Thoracic aorta (tissue), 2 donors: ENCODE measurements at regions not wholly inside any gene's neighbourhood (a gene's known extent, or its start where the extent isn't known, plus 50 kb on each side); places are given as distances from the start of the nearest gene placed in this dataset.

ENCODE experiments used
- ATAC-seq: fragments of 150-250 bp; one replicate; pipeline ENCODE4 v1.8.0; 2017; ENCODE audit warnings: low read depth; ENCODE audit not compliant: insufficient number of reproducible peaks, low FRiP score
- DNase-seq: peaks from one replicate; pipeline ENCODE4 v3.0.0-alpha.2; 2020; ENCODE audit warnings: low spot score
- H3K27ac ChIP-seq, 2 donors: fragments of 200-600 bp; sonication (generic); 1 replicate in 1 of 2; 2 replicates in 1 of 2; pipeline ENCODE4 v1.5.1; 2016; ENCODE audit warnings: mild to moderate bottlenecking in 2 of 2, moderate library complexity in 2 of 2
- H3K27me3 ChIP-seq: fragments of 200-600 bp; sonication (generic); replicated peaks from 2 replicates; pipeline ENCODE4 v1.6.0; 2016; ENCODE audit warnings: mild to moderate bottlenecking; ENCODE audit not compliant: insufficient read depth
- H3K36me3 ChIP-seq: fragments of 200-600 bp; sonication (generic); one replicate; pipeline ENCODE4 v1.5.1; 2016
- H3K4me1 ChIP-seq, 2 donors: fragments of 200-600 bp; sonication (generic); 1 replicate in 1 of 2; 2 replicates in 1 of 2; pipeline versions ENCODE4 v1.5.1 to v1.6.0; 2016; ENCODE audit warnings: low read depth in 2 of 2, mild to moderate bottlenecking in 1 of 2; ENCODE audit not compliant: control insufficient read depth in 1 of 2
- H3K4me3 ChIP-seq: fragments of 200-600 bp; sonication (generic); 2 replicates; pipeline ENCODE4 v1.5.1; 2016; ENCODE audit warnings: mild to moderate bottlenecking
- H3K9me3 ChIP-seq: fragments of 200-600 bp; sonication (generic); 2 replicates; pipeline ENCODE4 v1.5.1; 2016
- CTCF ChIP-seq: fragments of 200-600 bp; sonication (generic); IDR thresholded peaks from one replicate; pipeline ENCODE4 v1.5.1; 2019; ENCODE audit warnings: antibody characterized with exemption

GRCh38 chr12:44961887-44962286 lies 85.8 kb upstream of the NELL2 start:
- ATAC-seq (no peak), DNase-seq (no peak)
- H3K4me1 ChIP-seq: no peaks in the 10 kb centered on the region
- H3K27ac ChIP-seq: no peak overlapping the region
- no peaks in the 10 kb centered on the region for H3K27me3 ChIP-seq
- peaks cover 3% of the 10 kb centered on the region for H3K9me3 ChIP-seq
- TF ChIP-seq CTCF: no peak
- no peaks in the 10 kb centered on the region for H3K36me3 ChIP-seq
- no peak overlapping the region for H3K4me3 ChIP-seq

GRCh38 chr12:44960856-44961255 lies 84.7 kb upstream of the NELL2 start:
- Histone ChIP-seq H3K9me3 (peaks cover 3% of the 10 kb centered on the region), H3K27ac (no peak overlapping the region), H3K4me1 (no peaks in the 10 kb centered on the region), H3K36me3 (no peaks in the 10 kb centered on the region), H3K4me3 (no peak overlapping the region), H3K27me3 (no peaks in the 10 kb centered on the region)
- TF ChIP-seq CTCF: no peak
- DNase-seq (no peak), ATAC-seq (no peak)

- H3K36me3 ChIP-seq: no peaks in the 10 kb centered on the region
- H3K4me1 ChIP-seq: no peaks in the 10 kb centered on the region
- no peak for ATAC-seq
- H3K27ac ChIP-seq: no peak overlapping the region
- TF ChIP-seq CTCF: no peak
- no peaks in the 10 kb centered on the region for H3K27me3 ChIP-seq
- no peaks in the 10 kb centered on the region for H3K9me3 ChIP-seq
- no peak for DNase-seq
- H3K4me3 ChIP-seq: no peak overlapping the region
Observed at GRCh38 chr12:44960423-44960822, 84.3 kb upstream of the NELL2 start.

- no peak for DNase-seq
- Histone ChIP-seq H3K4me1 (no peaks in the 10 kb centered on the region), H3K27me3 (no peaks in the 10 kb centered on the region), H3K4me3 (no peak overlapping the region), H3K36me3 (no peaks in the 10 kb centered on the region), H3K27ac (no peak overlapping the region), H3K9me3 (no peaks in the 10 kb centered on the region)
- no peak for ATAC-seq
- no peak for TF ChIP-seq CTCF
Observed at GRCh38 chr12:44947163-44947562, 71.0 kb upstream of the NELL2 start.

- no peak for TF ChIP-seq CTCF
- no peaks in the 10 kb centered on the region for H3K36me3 ChIP-seq
- no peaks in the 10 kb centered on the region for H3K27me3 ChIP-seq
- H3K27ac ChIP-seq: no peak overlapping the region
- H3K4me3 ChIP-seq: no peak overlapping the region
- no peaks in the 10 kb centered on the region for H3K9me3 ChIP-seq
- ATAC-seq (no peak), DNase-seq (no peak)
- H3K4me1 ChIP-seq: no peaks in the 10 kb centered on the region
Observed at GRCh38 chr12:44942714-44943113, 66.6 kb upstream of the NELL2 start.
